ENCODE measurements at regions not wholly inside any gene's neighbourhood (a gene's known extent, or its start where the extent isn't known, plus 50 kb on each side); places are given as distances from the start of the nearest gene placed in this dataset.

GRCh38 chr4:43987331-43987944 lies 461.2 kb downstream of the KCTD8 start:
- no peak overlapping the region for H3K27ac ChIP-seq (ENCODE audit: low read depth in 1 of 2, low read length in 1 of 2)
- no peaks in the 10 kb centered on the region for H3K27me3 ChIP-seq (ENCODE audit: control insufficient read depth in 3 of 3, insufficient read depth in 3 of 3, low read length in 2 of 3)
- H3K9ac ChIP-seq (ENCODE audit: insufficient read depth in 1 of 2, low read length in 2 of 2), result no peak overlapping the region
- TF ChIP-seq, protein P1, sequence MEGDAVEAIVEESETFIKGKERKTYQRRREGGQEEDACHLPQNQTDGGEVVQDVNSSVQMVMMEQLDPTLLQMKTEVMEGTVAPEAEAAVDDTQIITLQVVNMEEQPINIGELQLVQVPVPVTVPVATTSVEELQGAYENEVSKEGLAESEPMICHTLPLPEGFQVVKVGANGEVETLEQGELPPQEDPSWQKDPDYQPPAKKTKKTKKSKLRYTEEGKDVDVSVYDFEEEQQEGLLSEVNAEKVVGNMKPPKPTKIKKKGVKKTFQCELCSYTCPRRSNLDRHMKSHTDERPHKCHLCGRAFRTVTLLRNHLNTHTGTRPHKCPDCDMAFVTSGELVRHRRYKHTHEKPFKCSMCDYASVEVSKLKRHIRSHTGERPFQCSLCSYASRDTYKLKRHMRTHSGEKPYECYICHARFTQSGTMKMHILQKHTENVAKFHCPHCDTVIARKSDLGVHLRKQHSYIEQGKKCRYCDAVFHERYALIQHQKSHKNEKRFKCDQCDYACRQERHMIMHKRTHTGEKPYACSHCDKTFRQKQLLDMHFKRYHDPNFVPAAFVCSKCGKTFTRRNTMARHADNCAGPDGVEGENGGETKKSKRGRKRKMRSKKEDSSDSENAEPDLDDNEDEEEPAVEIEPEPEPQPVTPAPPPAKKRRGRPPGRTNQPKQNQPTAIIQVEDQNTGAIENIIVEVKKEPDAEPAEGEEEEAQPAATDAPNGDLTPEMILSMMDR (IDR thresholded peaks at IDR 0.05; ENCODE audit: control extremely low read depth, extremely low read depth), result no peak
- DNase-seq, result no peak
- no peak overlapping the region for H3K4me3 ChIP-seq
- WGBS, 2 donors, result 93 to 94% methylated on average over 9 of the region's 9 CpGs
- H3K9me3 ChIP-seq (ENCODE audit: control insufficient read depth in 4 of 4, insufficient read depth in 3 of 4, low read length in 3 of 4), result peaks cover 0 to 3% (median under 1%) of the 10 kb centered on the region in 4 donors
- H3K36me3 ChIP-seq (ENCODE audit: control insufficient read depth in 4 of 4, insufficient read depth in 4 of 4, low read length in 4 of 4), result no peaks in the 10 kb centered on the region
- no peak for ATAC-seq (ENCODE audit: insufficient read depth, low FRiP score)
- H3K4me1 ChIP-seq (ENCODE audit: control insufficient read depth in 5 of 5, insufficient read depth in 5 of 5, low read length in 5 of 5), result peaks cover 0 to 4% (median 0%) of the 10 kb centered on the region in 5 donors

- Histone ChIP-seq H3K4me3 (no peak overlapping the region), H3K9me3 (ENCODE audit: control insufficient read depth in 4 of 4, insufficient read depth in 3 of 4, low read length in 3 of 4) (no peaks in the 10 kb centered on the region), H3K27ac (ENCODE audit: low read depth in 1 of 2, low read length in 1 of 2) (no peak overlapping the region), H3K36me3 (ENCODE audit: control insufficient read depth in 4 of 4, insufficient read depth in 4 of 4, low read length in 4 of 4) (no peaks in the 10 kb centered on the region), H3K9ac (ENCODE audit: insufficient read depth in 1 of 2, low read length in 2 of 2) (no peak overlapping the region), H3K4me1 (ENCODE audit: control insufficient read depth in 5 of 5, insufficient read depth in 5 of 5, low read length in 5 of 5) (peaks cover 0 to 2% (median 0%) of the 10 kb centered on the region in 5 donors), H3K27me3 (ENCODE audit: control insufficient read depth in 3 of 3, insufficient read depth in 3 of 3, low read length in 2 of 3) (no peaks in the 10 kb centered on the region)
- TF ChIP-seq, protein P1 (IDR thresholded peaks at IDR 0.05; ENCODE audit: control extremely low read depth, extremely low read depth), result no peak
- 62 to 76% methylated on average over 7 of the region's 7 CpGs for WGBS, 2 donors
- DNase-seq, result peak; percentile 35 to 60 (median 44)
- no peak for ATAC-seq (ENCODE audit: insufficient read depth, low FRiP score)
Observed at GRCh38 chr4:43990551-43990950, 458.1 kb downstream of the KCTD8 start.

- DNase-seq, result no peak
- no peak overlapping the region for H3K27ac ChIP-seq (ENCODE audit: low read depth in 1 of 2, low read length in 1 of 2)
- TF ChIP-seq, protein P1 (IDR thresholded peaks at IDR 0.05; ENCODE audit: control extremely low read depth, extremely low read depth), result no peak
- ATAC-seq (ENCODE audit: insufficient read depth, low FRiP score), result no peak
- H3K4me1 ChIP-seq (ENCODE audit: control insufficient read depth in 5 of 5, insufficient read depth in 5 of 5, low read length in 5 of 5), result peaks cover 0 to 2% (median 0%) of the 10 kb centered on the region in 5 donors
- no peaks in the 10 kb centered on the region for H3K9me3 ChIP-seq (ENCODE audit: control insufficient read depth in 4 of 4, insufficient read depth in 3 of 4, low read length in 3 of 4)
- no peak overlapping the region for H3K4me3 ChIP-seq
- H3K9ac ChIP-seq (ENCODE audit: insufficient read depth in 1 of 2, low read length in 2 of 2), result no peak overlapping the region
- H3K27me3 ChIP-seq (ENCODE audit: control insufficient read depth in 3 of 3, insufficient read depth in 3 of 3, low read length in 2 of 3), result no peaks in the 10 kb centered on the region
- no peaks in the 10 kb centered on the region for H3K36me3 ChIP-seq (ENCODE audit: control insufficient read depth in 4 of 4, insufficient read depth in 4 of 4, low read length in 4 of 4)
- WGBS, 2 donors, result 68 to 81% methylated on average over 3 of the region's 3 CpGs
Observed at GRCh38 chr4:43990963-43991362, 457.6 kb downstream of the KCTD8 start.

DNA sequence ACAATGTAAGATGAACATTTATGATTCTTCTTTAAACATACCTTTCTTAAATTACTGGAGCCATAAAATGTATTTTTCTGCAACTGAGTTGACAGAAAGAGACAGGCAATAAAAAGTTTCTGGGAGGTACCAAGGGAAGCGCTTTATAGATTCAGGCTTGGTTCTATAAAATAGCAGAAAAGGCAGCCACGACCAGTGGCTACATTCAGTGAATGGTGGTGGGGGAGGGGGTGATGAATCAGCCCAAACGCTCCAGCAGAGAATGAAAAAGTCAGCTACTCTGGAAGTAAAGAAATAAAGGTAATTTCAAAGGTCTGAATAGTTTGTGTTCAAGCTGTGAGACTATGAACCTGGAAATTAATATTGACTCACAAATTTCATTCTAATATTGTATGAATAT lies 456.1 kb downstream of the KCTD8 start:
- DNase-seq, result no peak
- H3K4me3 ChIP-seq, result no peak overlapping the region
- WGBS, 2 donors, result 64% methylated on average over 3 of the region's 3 CpGs
- no peaks in the 10 kb centered on the region for H3K27me3 ChIP-seq (ENCODE audit: control insufficient read depth in 3 of 3, insufficient read depth in 3 of 3, low read length in 2 of 3)
- no peaks in the 10 kb centered on the region for H3K9me3 ChIP-seq (ENCODE audit: control insufficient read depth in 4 of 4, insufficient read depth in 3 of 4, low read length in 3 of 4)
- H3K4me1 ChIP-seq (ENCODE audit: control insufficient read depth in 5 of 5, insufficient read depth in 5 of 5, low read length in 5 of 5), result peaks cover 0 to 2% (median 0%) of the 10 kb centered on the region in 5 donors
- no peak for ATAC-seq (ENCODE audit: insufficient read depth, low FRiP score)
- no peak overlapping the region for H3K9ac ChIP-seq (ENCODE audit: insufficient read depth in 1 of 2, low read length in 2 of 2)
- H3K36me3 ChIP-seq (ENCODE audit: control insufficient read depth in 4 of 4, insufficient read depth in 4 of 4, low read length in 4 of 4), result no peaks in the 10 kb centered on the region
- no peak overlapping the region for H3K27ac ChIP-seq (ENCODE audit: low read depth in 1 of 2, low read length in 1 of 2)
- TF ChIP-seq, protein P1 (IDR thresholded peaks at IDR 0.05; ENCODE audit: control extremely low read depth, extremely low read depth), result no peak

All from lung (tissue), 11 donors.